GM21737 (cell line): ENCODE measurements at regions not wholly inside any gene's neighbourhood (a gene's known extent, or its start where the extent isn't known, plus 50 kb on each side); places are given as distances from the start of the nearest gene placed in this dataset.

Experiments
- ATAC-seq: cut with Tn5 transposase; IDR thresholded peaks from one replicate; pipeline ENCODE4 v1.9.1; 2021; ENCODE audit warnings: mild to moderate bottlenecking, moderate library complexity; ENCODE audit not compliant: unreplicated experiment

GRCh38 chr7:117929237-117929636 is 56.0 kb upstream of the CTTNBP2 start:
- no peak for ATAC-seq

- ATAC-seq, result no peak
Measured at GRCh38 chr7:117931314-117931713, 58.1 kb upstream of the CTTNBP2 start.

GRCh38 chr7:117937049-117937752 is 64.0 kb upstream of the CTTNBP2 start:
- no peak for ATAC-seq

GRCh38 chr7:117937753-117938483 is 64.7 kb upstream of the CTTNBP2 start:
- no peak for ATAC-seq

- ATAC-seq, result no peak
Measured at GRCh38 chr7:117941138-117941810, 68.0 kb upstream of the CTTNBP2 start.

GRCh38 chr7:117942780-117943179 is 69.5 kb upstream of the CTTNBP2 start:
- no peak for ATAC-seq

GRCh38 chr7:117944886-117945285 is 71.6 kb upstream of the CTTNBP2 start:
- no peak for ATAC-seq

- no peak for ATAC-seq
Measured at GRCh38 chr7:117946151-117946633, 73.0 kb upstream of the CTTNBP2 start.

GRCh38 chr7:117949232-117949631 is 76.0 kb upstream of the CTTNBP2 start:
- no peak for ATAC-seq

- ATAC-seq, result no peak
Measured at GRCh38 chr7:117950601-117951260, 77.5 kb upstream of the CTTNBP2 start.

- no peak for ATAC-seq
Measured at GRCh38 chr7:117951285-117951684, 78.0 kb upstream of the CTTNBP2 start.

- ATAC-seq, result no peak
Measured at GRCh38 chr7:117951691-117952280, 78.5 kb upstream of the CTTNBP2 start.

- no peak for ATAC-seq
Measured at GRCh38 chr7:117955046-117955445, 81.8 kb upstream of the CTTNBP2 start.

- ATAC-seq, result no peak
Measured at GRCh38 chr7:117960351-117960750, 87.1 kb upstream of the CTTNBP2 start.

- no peak for ATAC-seq
Measured at GRCh38 chr7:117961235-117961634, 88.0 kb upstream of the CTTNBP2 start.

GRCh38 chr7:117962366-117962994 is 89.2 kb upstream of the CTTNBP2 start:
- no peak for ATAC-seq

GRCh38 chr7:117963264-117964197 is 90.3 kb upstream of the CTTNBP2 start:
- ATAC-seq, result no peak

- ATAC-seq, result no peak
Measured at GRCh38 chr7:117970801-117971200, 97.6 kb upstream of the CTTNBP2 start.

GRCh38 chr7:117971556-117972244 is 98.5 kb upstream of the CTTNBP2 start:
- no peak for ATAC-seq
